B cell (primary cell): ENCODE measurements at regions not wholly inside any gene's neighbourhood (a gene's known extent, or its start where the extent isn't known, plus 50 kb on each side); places are given as distances from the start of the nearest gene placed in this dataset.
"Not testable (repeated sequence)": the region's sequence is repeated elsewhere in the genome, so short reads cannot be mapped to it uniquely, and the experiment has no call there.

Experiments used
- ATAC-seq: fragments of 200-7000 bp; cut with Tn5 transposase; one replicate; pipeline ENCODE4 v1.10.0; 2021; ENCODE audit warnings: low read depth, mild to moderate bottlenecking, moderate number of reproducible peaks, moderate library complexity
- CTCF ChIA-PET: fragments of 350-600 bp; sonication (Branson Sonifier 250); formaldehyde crosslinking; loops from one replicate; lab custom pipeline; 2021; ENCODE audit warnings: antibody characterized with exemption, inconsistent platforms; lab: Charles Lee
- POLR2A ChIA-PET: fragments of 350-600 bp; sonication (Branson Sonifier 250); formaldehyde crosslinking; loops from one replicate; lab custom pipeline; 2021; ENCODE audit warnings: antibody characterized with exemption; lab: Charles Lee
- DNase-seq: peaks from one replicate; pipeline ENCODE4 v3.0.0; 2013
- H2AFZ ChIP-seq: 2 replicates; pipeline ENCODE4 v1.6.1; 2012; ENCODE audit warnings: mild to moderate bottlenecking, low read depth, low read length; ENCODE audit not compliant: insufficient read depth, poor library complexity, severe bottlenecking
- H3K27ac ChIP-seq, 2 donors: 1 replicate in 1 of 2; 2 replicates in 1 of 2; pipeline ENCODE4 v1.5.1; 2012 to 2013; ENCODE audit warnings: low read length in 2 of 2, mild to moderate bottlenecking in 2 of 2, moderate library complexity in 1 of 2
- H3K27me3 ChIP-seq, 4 experiments: fragments of 200-600 bp in 1 of 4; sonication (generic) in 1 of 4; replicated peaks in 1 of 4; 1 replicate in 2 of 4; 2 replicates in 2 of 4; pipeline versions ENCODE4 v1.6.1 to v1.7.0; 2013 to 2016; ENCODE audit warnings: low read length in 3 of 4, mild to moderate bottlenecking in 2 of 4, mixed read lengths in 1 of 4, moderate library complexity in 1 of 4; ENCODE audit not compliant: insufficient read depth in 4 of 4, control insufficient read depth in 3 of 4; ENCODE audit errors: control extremely low read depth in 1 of 4
- H3K36me3 ChIP-seq, 2 experiments: replicated peaks in 1 of 2; 1 replicate in 1 of 2; 2 replicates in 1 of 2; pipeline versions ENCODE4 v1.6.1 to v1.7.1; 2013; ENCODE audit warnings: low read length in 1 of 2; ENCODE audit not compliant: insufficient read depth in 2 of 2, control insufficient read depth in 1 of 2; ENCODE audit errors: control extremely low read depth in 1 of 2, extremely low read depth in 1 of 2
- H3K4me1 ChIP-seq, 2 donors: fragments of 200-600 bp in 1 of 2; sonication (generic) in 1 of 2; 1 replicate in 1 of 2; 2 replicates in 1 of 2; pipeline versions ENCODE4 v1.5.1 to v1.6.1; 2013 to 2017; ENCODE audit warnings: low read length in 2 of 2; ENCODE audit not compliant: control insufficient read depth in 2 of 2, insufficient read depth in 2 of 2
- H3K4me2 ChIP-seq: replicated peaks from 2 replicates; pipeline ENCODE3; 2012; ENCODE audit warnings: mild to moderate bottlenecking, low read depth, low read length; ENCODE audit not compliant: poor library complexity, severe bottlenecking
- H3K4me3 ChIP-seq, 5 experiments: fragments of 200-600 bp in 1 of 5; sonication (generic) in 1 of 5; 1 replicate in 3 of 5; 2 replicates in 2 of 5; pipeline versions ENCODE4 v1.5.1 to v1.7.0; 2011 to 2016; ENCODE audit warnings: low read length in 4 of 5, mild to moderate bottlenecking in 4 of 5, low read depth in 2 of 5, control low read depth in 1 of 5, moderate library complexity in 1 of 5; ENCODE audit not compliant: insufficient read depth in 1 of 5; ENCODE audit errors: control extremely low read depth in 1 of 5, extremely low read depth in 1 of 5
- H3K79me2 ChIP-seq: fragments of 200-600 bp; sonication (generic); one replicate; pipeline ENCODE4 v1.6.0; 2016; ENCODE audit warnings: low read length; ENCODE audit not compliant: control insufficient read depth, insufficient read depth
- H3K9ac ChIP-seq: fragments of 200-600 bp; sonication (generic); 2 replicates; pipeline ENCODE4 v1.6.1; 2017; ENCODE audit warnings: mild to moderate bottlenecking, low read length, moderate library complexity
- H3K9me3 ChIP-seq, 3 donors: one replicate each; pipeline versions ENCODE4 v1.6.1 to v1.7.1; 2013; ENCODE audit warnings: low read length in 2 of 3; ENCODE audit not compliant: control insufficient read depth in 2 of 3, insufficient read depth in 1 of 3; ENCODE audit errors: control extremely low read depth in 1 of 3
- H4K20me1 ChIP-seq: 2 replicates; pipeline ENCODE4 v1.6.0; 2012; ENCODE audit warnings: mild to moderate bottlenecking, low read length; ENCODE audit not compliant: insufficient read depth, control insufficient read depth, poor library complexity, severe bottlenecking
- H3K27ac Mint-ChIP-seq: one replicate; pipeline ENCODE4 v1.8.0; 2021; ENCODE audit warnings: mixed read lengths
- H3K27me3 Mint-ChIP-seq: one replicate; pipeline ENCODE4 v1.8.0; 2021; ENCODE audit warnings: mixed read lengths
- H3K4me1 Mint-ChIP-seq: one replicate; pipeline ENCODE4 v1.8.0; 2021; ENCODE audit warnings: mixed read lengths
- H3K4me3 Mint-ChIP-seq: one replicate; pipeline ENCODE4 v1.8.0; 2021; ENCODE audit warnings: mixed read lengths
- H3K9me3 Mint-ChIP-seq: one replicate; pipeline ENCODE4 v1.8.0; 2022; ENCODE audit warnings: mixed read lengths; ENCODE audit not compliant: insufficient read depth
- EZH2 ChIP-seq: IDR thresholded peaks from 2 replicates; pipeline ENCODE4 v1.6.1; 2012; ENCODE audit warnings: borderline replicate concordance, low read depth, mild to moderate bottlenecking, moderate library complexity, low read length; ENCODE audit not compliant: insufficient read depth, poor library complexity, severe bottlenecking
- WGBS: methylation state at CpG from one replicate; pipeline ENCODE4 v1.1.5; 2013; ENCODE audit warnings: missing lambda C conversion rate; ENCODE audit not compliant: insufficient coverage; 5-methylcytosine and 5-hydroxymethylcytosine counted together
- intact Hi-C: fragments of 100-400 bp; cut with micrococcal nuclease; formaldehyde crosslinking; loops from one replicate; pipeline ENCODE4 v1.10.0; 2022
- TF ChIP-seq, protein P1 (sequence below): fragments of 200-600 bp; IDR thresholded peaks from one replicate; pipeline ENCODE4 v1.8.0; 2022; ENCODE audit warnings: antibody characterized with exemption, mild to moderate bottlenecking

DNA sequence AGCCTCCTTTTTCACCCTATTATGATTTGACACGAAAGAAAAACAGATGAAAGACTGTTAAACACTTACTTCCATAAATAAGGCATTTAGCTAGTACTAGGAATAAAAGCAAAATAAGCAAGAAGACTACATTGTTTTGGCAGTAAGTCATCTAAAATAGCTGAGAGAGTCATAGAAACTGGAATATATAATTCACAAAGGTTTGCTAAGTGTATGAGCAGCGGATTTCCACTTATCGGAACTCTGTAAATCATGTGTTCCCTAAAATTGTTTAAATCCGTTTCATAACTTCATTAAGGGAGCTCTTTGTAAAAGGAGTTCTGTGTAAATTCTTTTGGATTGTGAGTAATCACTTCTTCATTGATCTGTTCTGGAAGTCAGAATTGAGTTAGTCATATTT lies 202.5 kb upstream of the CBLB start:
- H2AFZ ChIP-seq = no peak overlapping the region
- Mint-ChIP-seq H3K27ac (no peak overlapping the region), H3K9me3 (peaks cover 2% of the 10 kb centered on the region), H3K27me3 (no peaks in the 10 kb centered on the region), H3K4me3 (no peak overlapping the region), H3K4me1 (peaks cover 8% of the 10 kb centered on the region)
- intact Hi-C loops = no loop called here
- H3K9me3 ChIP-seq = peaks cover 0 to 1% (median 0%) of the 10 kb centered on the region in 3 donors
- no peaks in the 10 kb centered on the region for H3K27me3 ChIP-seq
- no peak overlapping the region for H3K4me3 ChIP-seq
- H4K20me1 ChIP-seq = no peaks in the 10 kb centered on the region
- ATAC-seq = no peak
- ChIA-PET POLR2A (no interaction called here), CTCF (no interaction called here)
- no peak for DNase-seq
- H3K4me1 ChIP-seq = peaks cover 3 to 6% of the 10 kb centered on the region in 2 donors
- no peaks in the 10 kb centered on the region for H3K79me2 ChIP-seq
- no peak overlapping the region for H3K9ac ChIP-seq
- TF ChIP-seq EZH2 = no peak
- TF ChIP-seq, protein P1, sequence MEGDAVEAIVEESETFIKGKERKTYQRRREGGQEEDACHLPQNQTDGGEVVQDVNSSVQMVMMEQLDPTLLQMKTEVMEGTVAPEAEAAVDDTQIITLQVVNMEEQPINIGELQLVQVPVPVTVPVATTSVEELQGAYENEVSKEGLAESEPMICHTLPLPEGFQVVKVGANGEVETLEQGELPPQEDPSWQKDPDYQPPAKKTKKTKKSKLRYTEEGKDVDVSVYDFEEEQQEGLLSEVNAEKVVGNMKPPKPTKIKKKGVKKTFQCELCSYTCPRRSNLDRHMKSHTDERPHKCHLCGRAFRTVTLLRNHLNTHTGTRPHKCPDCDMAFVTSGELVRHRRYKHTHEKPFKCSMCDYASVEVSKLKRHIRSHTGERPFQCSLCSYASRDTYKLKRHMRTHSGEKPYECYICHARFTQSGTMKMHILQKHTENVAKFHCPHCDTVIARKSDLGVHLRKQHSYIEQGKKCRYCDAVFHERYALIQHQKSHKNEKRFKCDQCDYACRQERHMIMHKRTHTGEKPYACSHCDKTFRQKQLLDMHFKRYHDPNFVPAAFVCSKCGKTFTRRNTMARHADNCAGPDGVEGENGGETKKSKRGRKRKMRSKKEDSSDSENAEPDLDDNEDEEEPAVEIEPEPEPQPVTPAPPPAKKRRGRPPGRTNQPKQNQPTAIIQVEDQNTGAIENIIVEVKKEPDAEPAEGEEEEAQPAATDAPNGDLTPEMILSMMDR = no peak
- 100% methylated on average over 3 of the region's 4 CpGs for WGBS
- H3K4me2 ChIP-seq = no peak overlapping the region
- no peaks in the 10 kb centered on the region for H3K36me3 ChIP-seq
- no peak overlapping the region for H3K27ac ChIP-seq

DNA sequence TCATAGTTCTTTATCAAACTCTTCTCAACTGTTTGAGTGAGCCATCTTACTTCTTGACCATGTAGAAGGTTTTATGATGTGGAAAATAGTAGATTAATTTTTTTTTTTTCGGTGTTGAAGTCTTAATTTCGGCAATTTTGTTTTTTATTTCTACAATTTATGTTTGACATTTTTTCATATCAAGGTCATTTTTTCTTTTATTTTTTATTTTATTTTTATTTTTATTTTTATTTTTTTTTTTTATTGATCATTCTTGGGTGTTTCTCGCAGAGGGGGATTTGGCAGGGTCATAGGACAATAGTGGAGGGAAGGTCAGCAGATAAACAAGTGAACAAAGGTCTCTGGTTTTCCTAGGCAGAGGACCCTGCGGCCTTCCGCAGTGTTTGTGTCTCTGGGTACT lies 203.8 kb upstream of the CBLB start:
- ATAC-seq, H3K9me3 Mint-ChIP-seq, H3K79me2 ChIP-seq, H3K9me3 ChIP-seq, H3K36me3 ChIP-seq, DNase-seq, H3K4me3 Mint-ChIP-seq, H3K27me3 ChIP-seq, H3K4me1 Mint-ChIP-seq, H3K4me1 ChIP-seq, H2AFZ ChIP-seq, H3K27ac ChIP-seq, H3K4me3 ChIP-seq, H3K27me3 Mint-ChIP-seq, POLR2A ChIA-PET, H4K20me1 ChIP-seq, H3K27ac Mint-ChIP-seq, H3K9ac ChIP-seq, CTCF ChIA-PET, intact Hi-C loops, H3K4me2 ChIP-seq: not testable (repeated sequence)
- WGBS = no CpG with 5 or more reads among the region's 5 CpGs

GRCh38 chr3:106073806-106074205 lies 205.0 kb upstream of the CBLB start:
- WGBS = no CpG with 5 or more reads among the region's 31 CpGs
- H3K79me2 ChIP-seq, POLR2A ChIA-PET, H3K4me1 Mint-ChIP-seq, H3K27me3 ChIP-seq, intact Hi-C loops, H3K4me1 ChIP-seq, ATAC-seq, DNase-seq, H3K27me3 Mint-ChIP-seq, H4K20me1 ChIP-seq, H3K4me3 Mint-ChIP-seq, H3K4me3 ChIP-seq, H3K27ac ChIP-seq, H3K36me3 ChIP-seq, H3K9ac ChIP-seq, H2AFZ ChIP-seq, H3K9me3 Mint-ChIP-seq, CTCF ChIA-PET, H3K4me2 ChIP-seq, H3K27ac Mint-ChIP-seq, H3K9me3 ChIP-seq: not testable (repeated sequence)
